NCI-H2171 treated with DMSO at 0.1 percent for 48 hours (cell line): ENCODE measurements at regions not wholly inside any gene's neighbourhood (a gene's known extent, or its start where the extent isn't known, plus 50 kb on each side); places are given as distances from the start of the nearest gene placed in this dataset.

Experiments used
- DNase-seq: peaks from one replicate; lab custom pipeline; 2025; lab: John Stamatoyannopoulos, UW

- no peak for DNase-seq
Observed at GRCh38 chr12:91967590-91967989, 178.1 kb downstream of the BTG1 start.

- DNase-seq = peak; percentile 52
Observed at GRCh38 chr12:91965781-91966180, 179.9 kb downstream of the BTG1 start.

- DNase-seq = no peak
Observed at GRCh38 chr12:91964501-91964900, 181.1 kb downstream of the BTG1 start.

GRCh38 chr12:91959220-91959619 lies 186.4 kb downstream of the BTG1 start:
- no peak for DNase-seq

- no peak for DNase-seq
Observed at GRCh38 chr12:91958816-91959215, 186.8 kb downstream of the BTG1 start.

- no peak for DNase-seq
Observed at GRCh38 chr12:91954747-91955146, 190.9 kb downstream of the BTG1 start.

GRCh38 chr12:91954326-91954725 lies 191.3 kb downstream of the BTG1 start:
- DNase-seq = peak; percentile 14

GRCh38 chr12:91952916-91953315 lies 192.7 kb downstream of the BTG1 start:
- no peak for DNase-seq

GRCh38 chr12:91951571-91951970 lies 194.1 kb downstream of the BTG1 start:
- no peak for DNase-seq

GRCh38 chr12:91948504-91948903 lies 197.1 kb downstream of the BTG1 start:
- DNase-seq = no peak

GRCh38 chr12:91947459-91947858 lies 198.2 kb downstream of the BTG1 start:
- no peak for DNase-seq

GRCh38 chr12:91944637-91945036 lies 201.0 kb downstream of the BTG1 start:
- no peak for DNase-seq

GRCh38 chr12:91940826-91941570 lies 204.6 kb downstream of the BTG1 start:
- no peak for DNase-seq

- DNase-seq = no peak
Observed at GRCh38 chr12:91940322-91940721, 205.3 kb downstream of the BTG1 start.

- DNase-seq = no peak
Observed at GRCh38 chr12:91937706-91938105, 207.9 kb downstream of the BTG1 start.

- DNase-seq = no peak
Observed at GRCh38 chr12:91937009-91937408, 208.6 kb downstream of the BTG1 start.

GRCh38 chr12:91935296-91935695 lies 210.3 kb downstream of the BTG1 start:
- DNase-seq = no peak

- DNase-seq = peak; percentile 49
Observed at GRCh38 chr12:91931111-91931510, 214.5 kb downstream of the BTG1 start.

GRCh38 chr12:91928501-91928900 lies 217.1 kb downstream of the BTG1 start:
- DNase-seq = no peak

- no peak for DNase-seq
Observed at GRCh38 chr12:91926848-91927247, 218.8 kb downstream of the BTG1 start.

GRCh38 chr12:91924827-91925226 lies 220.8 kb downstream of the BTG1 start:
- no peak for DNase-seq

- DNase-seq = no peak
Observed at GRCh38 chr12:91923864-91924263, 221.8 kb downstream of the BTG1 start.

- no peak for DNase-seq
Observed at GRCh38 chr12:91922674-91923073, 223.0 kb downstream of the BTG1 start.

GRCh38 chr12:91922139-91922538 lies 223.5 kb downstream of the BTG1 start:
- DNase-seq = no peak
